Activated CD8-positive, alpha-beta memory T cell treated with anti-CD3 and anti-CD28 coated beads, Interleukin-2, amount 10 ng/mL, durations not matched to agents 7 days and 5 days (primary cell): ENCODE measurements at regions not wholly inside any gene's neighbourhood (a gene's known extent, or its start where the extent isn't known, plus 50 kb on each side); places are given as distances from the start of the nearest gene placed in this dataset.

Experiments
- ATAC-seq: fragments of 150-1000 bp; cut with Tn5 transposase; one replicate; pipeline ENCODE4 v1.10.0; 2021; ENCODE audit warnings: moderate library complexity
- CTCF ChIA-PET: fragments of 350-600 bp; sonication (Branson Sonifier 250); formaldehyde crosslinking; loops from one replicate; lab custom pipeline; 2021; ENCODE audit warnings: antibody characterized with exemption; lab: Charles Lee
- DNase-seq: peaks from one replicate; pipeline ENCODE4 v3.0.0-alpha.2; 2020
- H3K27ac Mint-ChIP-seq: one replicate; pipeline ENCODE4 v1.8.0; 2021; ENCODE audit warnings: mild to moderate bottlenecking, mixed read lengths
- H3K27me3 Mint-ChIP-seq: one replicate; pipeline ENCODE4 v1.8.0; 2021; ENCODE audit warnings: mixed read lengths
- H3K36me3 Mint-ChIP-seq: one replicate; pipeline ENCODE4 v1.8.0; 2021; ENCODE audit warnings: mild to moderate bottlenecking, mixed read lengths
- H3K4me1 Mint-ChIP-seq: one replicate; pipeline ENCODE4 v1.8.0; 2021; ENCODE audit warnings: mixed read lengths
- H3K4me3 Mint-ChIP-seq: one replicate; pipeline ENCODE4 v1.8.0; 2021; ENCODE audit warnings: mild to moderate bottlenecking, moderate library complexity, mixed read lengths
- H3K9me3 Mint-ChIP-seq: one replicate; pipeline ENCODE4 v1.8.0; 2022; ENCODE audit warnings: low read depth, mixed read lengths

DNA sequence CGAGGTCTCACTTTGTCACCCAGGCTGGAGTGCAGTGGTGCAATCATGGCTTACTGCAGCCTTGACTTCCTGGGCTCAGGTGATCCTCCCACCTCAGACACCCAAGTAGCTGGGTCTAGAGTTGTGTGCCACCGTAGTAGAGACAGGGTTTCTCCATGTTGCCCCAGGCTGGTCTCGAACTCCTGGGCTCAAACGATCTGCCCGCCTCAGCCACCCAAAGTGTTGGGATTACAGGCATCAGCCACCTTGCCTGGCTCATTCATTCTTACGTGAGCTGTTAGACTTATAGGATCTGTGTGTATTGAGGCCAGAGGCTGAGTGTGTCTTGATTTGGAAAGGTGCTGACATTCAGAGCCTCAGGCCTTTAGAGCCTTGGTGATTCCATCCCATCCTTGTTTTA, 128.1 kb downstream of the SLC25A47 start:
- Mint-ChIP-seq H3K4me3 (no peak overlapping the region), H3K27ac (no peak overlapping the region), H3K27me3 (peaks cover 2% of the 10 kb centered on the region), H3K36me3 (no peaks in the 10 kb centered on the region), H3K4me1 (peaks cover 11% of the 10 kb centered on the region), H3K9me3 (no peaks in the 10 kb centered on the region)
- no peak for DNase-seq
- CTCF ChIA-PET: no interaction called here
- no peak for ATAC-seq

DNA sequence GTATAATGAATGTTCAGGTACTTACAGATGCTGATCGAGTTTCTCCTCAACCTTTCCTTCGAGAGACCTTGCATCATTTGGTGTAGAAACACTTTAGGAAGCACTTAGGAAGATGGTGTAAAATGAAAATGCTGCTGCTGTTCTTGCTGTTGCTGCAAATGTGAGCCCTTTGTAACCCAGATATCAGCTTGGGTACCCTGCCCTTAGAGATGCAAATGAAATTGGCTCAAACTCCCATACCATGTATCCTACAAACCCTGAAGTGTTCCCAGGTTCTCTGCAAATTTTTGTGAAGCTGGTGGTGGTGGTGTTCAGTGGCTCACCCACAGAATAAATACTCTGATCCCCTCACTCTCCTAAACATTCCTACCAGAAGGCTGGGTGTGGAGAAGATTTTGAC, 130.8 kb downstream of the SLC25A47 start:
- H3K4me1 Mint-ChIP-seq: no peaks in the 10 kb centered on the region
- CTCF ChIA-PET: no interaction called here
- no peaks in the 10 kb centered on the region for H3K9me3 Mint-ChIP-seq
- no peak overlapping the region for H3K4me3 Mint-ChIP-seq
- peaks cover 7% of the 10 kb centered on the region for H3K27me3 Mint-ChIP-seq
- H3K27ac Mint-ChIP-seq: no peak overlapping the region
- no peaks in the 10 kb centered on the region for H3K36me3 Mint-ChIP-seq
- ATAC-seq: no peak
- DNase-seq: no peak

GRCh38 chr14:100454437-100454836, 131.3 kb downstream of the SLC25A47 start:
- DNase-seq: no peak
- Mint-ChIP-seq H3K27ac (no peak overlapping the region), H3K36me3 (no peaks in the 10 kb centered on the region)

GRCh38 chr14:100463937-100464336, 123.3 kb downstream of the BEGAIN start:
- no peak for DNase-seq
- H3K27me3 Mint-ChIP-seq: peaks cover 5% of the 10 kb centered on the region
- no peak overlapping the region for H3K4me3 Mint-ChIP-seq
- no peaks in the 10 kb centered on the region for H3K9me3 Mint-ChIP-seq
- ATAC-seq: no peak
- H3K4me1 Mint-ChIP-seq: no peaks in the 10 kb centered on the region
- CTCF ChIA-PET: no interaction called here
- no peak overlapping the region for H3K27ac Mint-ChIP-seq
- no peaks in the 10 kb centered on the region for H3K36me3 Mint-ChIP-seq

More at GRCh38 chr14:100454437-100454836, 131.3 kb downstream of the SLC25A47 start:
- H3K4me1 Mint-ChIP-seq: no peaks in the 10 kb centered on the region
- peaks cover 7% of the 10 kb centered on the region for H3K27me3 Mint-ChIP-seq
- ATAC-seq: no peak
- H3K9me3 Mint-ChIP-seq: no peaks in the 10 kb centered on the region
- CTCF ChIA-PET: interaction anchor here (1.5 kb wide), 1 partner anchor 15 kb away, joined by 4 read pairs; no protein-coding TSS in a partner anchor
- no peak overlapping the region for H3K4me3 Mint-ChIP-seq

- H3K27me3 Mint-ChIP-seq: peaks cover 5% of the 10 kb centered on the region
- no peaks in the 10 kb centered on the region for H3K9me3 Mint-ChIP-seq
- DNase-seq (no peak), ATAC-seq (no peak)
- H3K36me3 Mint-ChIP-seq: no peaks in the 10 kb centered on the region
- H3K4me3 Mint-ChIP-seq: no peak overlapping the region
- no peak overlapping the region for H3K27ac Mint-ChIP-seq
- H3K4me1 Mint-ChIP-seq: peaks cover 12% of the 10 kb centered on the region
- CTCF ChIA-PET: interaction anchor here (1.0 kb wide), 1 partner anchor 187 kb away, joined by 3 read pairs; no protein-coding TSS in a partner anchor
Observed at GRCh38 chr14:100466111-100466856, 120.9 kb downstream of the BEGAIN start.

DNA sequence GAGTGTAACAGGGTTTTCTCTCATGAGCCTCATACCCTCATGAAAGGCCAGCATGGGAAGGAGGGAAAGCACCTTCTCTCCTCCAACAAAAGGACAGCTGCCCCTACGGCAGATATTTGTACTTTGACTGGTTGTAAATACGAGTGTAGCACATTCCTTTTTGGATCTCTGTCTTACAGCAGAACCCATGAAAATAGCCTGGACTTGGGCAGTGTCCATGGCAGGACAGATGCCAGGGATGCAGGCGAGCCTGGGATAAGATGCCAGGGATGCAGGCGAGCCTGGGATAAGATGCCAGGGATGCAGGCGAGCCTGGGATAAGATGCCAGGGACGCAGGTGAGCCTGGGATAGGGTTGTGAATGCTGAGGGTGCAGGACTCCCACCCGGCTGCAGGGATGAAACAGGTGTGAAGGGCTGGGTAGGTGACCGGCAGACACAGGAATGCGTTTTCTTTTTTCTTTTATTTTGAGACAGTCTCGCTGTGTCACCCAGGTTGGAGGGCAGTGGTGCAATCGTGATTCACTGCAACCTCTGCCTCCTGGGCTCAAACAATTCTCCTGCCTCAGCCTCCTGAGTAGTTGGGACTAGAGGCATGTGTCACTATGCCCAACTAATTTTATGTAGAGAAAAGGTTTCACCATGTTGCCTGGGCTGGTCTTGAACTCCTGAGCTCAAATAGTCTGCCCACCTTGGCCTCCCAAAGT, 120.0 kb downstream of the BEGAIN start:
- no peak overlapping the region for H3K27ac Mint-ChIP-seq
- no peaks in the 10 kb centered on the region for H3K27me3 Mint-ChIP-seq
- no peak for ATAC-seq
- no peaks in the 10 kb centered on the region for H3K36me3 Mint-ChIP-seq
- no peak overlapping the region for H3K4me3 Mint-ChIP-seq
- no peaks in the 10 kb centered on the region for H3K9me3 Mint-ChIP-seq
- no peak for DNase-seq
- H3K4me1 Mint-ChIP-seq: peaks cover 12% of the 10 kb centered on the region
- CTCF ChIA-PET: interaction anchor here (1.0 to 1.7 kb wide), 2 partner anchors 21 to 186 kb away, joined by 3 to 4 read pairs; no protein-coding TSS in a partner anchor

- no peak overlapping the region for H3K27ac Mint-ChIP-seq
- DNase-seq (no peak), ATAC-seq (no peak)
- H3K27me3 Mint-ChIP-seq: no peaks in the 10 kb centered on the region
- H3K36me3 Mint-ChIP-seq: no peaks in the 10 kb centered on the region
- no peaks in the 10 kb centered on the region for H3K9me3 Mint-ChIP-seq
- H3K4me3 Mint-ChIP-seq: no peak overlapping the region
- peaks cover 12% of the 10 kb centered on the region for H3K4me1 Mint-ChIP-seq
- CTCF ChIA-PET: interaction anchor here (1.7 kb wide), 1 partner anchor 20 kb away, joined by 4 read pairs; no protein-coding TSS in a partner anchor
Observed at GRCh38 chr14:100467939-100468338, 119.3 kb downstream of the BEGAIN start.

- H3K9me3 Mint-ChIP-seq: no peaks in the 10 kb centered on the region
- CTCF ChIA-PET: interaction anchor here (1.7 kb wide), 1 partner anchor 20 kb away, joined by 4 read pairs; no protein-coding TSS in a partner anchor
- no peaks in the 10 kb centered on the region for H3K36me3 Mint-ChIP-seq
- H3K4me1 Mint-ChIP-seq: peaks cover 12% of the 10 kb centered on the region
- DNase-seq (no peak), ATAC-seq (no peak)
- no peak overlapping the region for H3K4me3 Mint-ChIP-seq
- H3K27ac Mint-ChIP-seq: no peak overlapping the region
- H3K27me3 Mint-ChIP-seq: no peaks in the 10 kb centered on the region
Observed at GRCh38 chr14:100468557-100468956, 118.7 kb downstream of the BEGAIN start.

- no peak overlapping the region for H3K27ac Mint-ChIP-seq
- H3K27me3 Mint-ChIP-seq: no peaks in the 10 kb centered on the region
- peaks cover 12% of the 10 kb centered on the region for H3K4me1 Mint-ChIP-seq
- CTCF ChIA-PET: interaction anchor here (0.6 to 1.2 kb wide), 3 partner anchors 11 to 176 kb away, joined by 3 read pairs; no protein-coding TSS in a partner anchor
- DNase-seq: peak; percentile 66
- H3K9me3 Mint-ChIP-seq: no peaks in the 10 kb centered on the region
- H3K4me3 Mint-ChIP-seq: no peak overlapping the region
- ATAC-seq: peak; percentile 83
- no peaks in the 10 kb centered on the region for H3K36me3 Mint-ChIP-seq
Observed at GRCh38 chr14:100469632-100470522, 117.3 kb downstream of the BEGAIN start.

DNA sequence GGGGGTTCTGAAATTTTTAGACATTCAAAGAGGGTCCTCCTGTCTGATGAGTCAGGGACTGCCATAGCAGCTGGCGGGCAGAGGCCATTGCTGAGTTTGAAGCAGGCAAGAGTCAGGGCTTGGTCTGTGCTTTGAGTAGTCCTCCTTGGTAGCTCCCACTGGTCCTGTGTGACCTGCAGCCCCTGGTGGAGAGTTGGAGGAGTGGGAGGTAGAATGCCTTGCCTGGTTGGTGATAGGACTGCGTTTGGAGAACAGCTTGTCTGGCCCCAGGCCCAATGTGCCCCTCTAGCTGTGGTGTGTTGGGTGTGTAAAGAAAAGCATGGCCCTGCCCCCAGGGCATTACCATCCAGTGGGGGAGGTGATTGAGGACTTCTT, 116.7 kb downstream of the BEGAIN start:
- no peaks in the 10 kb centered on the region for H3K9me3 Mint-ChIP-seq
- CTCF ChIA-PET: interaction anchor here (0.6 to 1.2 kb wide), 3 partner anchors 10 to 175 kb away, joined by 3 read pairs; no protein-coding TSS in a partner anchor
- no peak overlapping the region for H3K4me3 Mint-ChIP-seq
- ATAC-seq (no peak), DNase-seq (no peak)
- H3K4me1 Mint-ChIP-seq: peaks cover 12% of the 10 kb centered on the region
- H3K27ac Mint-ChIP-seq: no peak overlapping the region
- no peaks in the 10 kb centered on the region for H3K27me3 Mint-ChIP-seq
- no peaks in the 10 kb centered on the region for H3K36me3 Mint-ChIP-seq

GRCh38 chr14:100471441-100472093, 115.7 kb downstream of the BEGAIN start:
- Mint-ChIP-seq H3K27me3 (no peaks in the 10 kb centered on the region), H3K36me3 (no peaks in the 10 kb centered on the region), H3K4me1 (peaks cover 12% of the 10 kb centered on the region), H3K9me3 (no peaks in the 10 kb centered on the region), H3K27ac (no peak overlapping the region), H3K4me3 (no peak overlapping the region)
- DNase-seq (no peak), ATAC-seq (no peak)
- CTCF ChIA-PET: no interaction called here

DNA sequence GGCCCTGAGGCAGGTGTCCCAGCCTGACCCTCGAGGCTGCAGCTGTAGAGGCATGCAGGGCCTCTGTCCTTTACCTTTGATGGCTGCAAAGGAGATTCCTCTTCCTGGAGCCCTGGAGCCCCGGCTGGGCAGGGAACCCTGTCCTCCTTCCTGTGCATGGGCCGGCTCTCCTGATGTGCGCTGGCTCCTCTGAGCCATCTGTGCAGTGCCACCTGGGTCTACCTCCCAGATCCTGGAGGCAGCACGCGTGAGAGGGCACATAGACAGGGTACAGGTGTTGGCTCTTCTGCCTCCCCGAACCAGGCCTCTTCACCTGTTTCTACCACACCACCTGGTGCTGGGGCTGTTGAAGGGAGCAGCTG, 115.1 kb downstream of the BEGAIN start:
- Mint-ChIP-seq H3K4me1 (peaks cover 12% of the 10 kb centered on the region), H3K27ac (no peak overlapping the region), H3K36me3 (no peaks in the 10 kb centered on the region), H3K4me3 (no peak overlapping the region), H3K9me3 (no peaks in the 10 kb centered on the region), H3K27me3 (no peaks in the 10 kb centered on the region)
- ATAC-seq: no peak
- no peak for DNase-seq
- CTCF ChIA-PET: no interaction called here

DNA sequence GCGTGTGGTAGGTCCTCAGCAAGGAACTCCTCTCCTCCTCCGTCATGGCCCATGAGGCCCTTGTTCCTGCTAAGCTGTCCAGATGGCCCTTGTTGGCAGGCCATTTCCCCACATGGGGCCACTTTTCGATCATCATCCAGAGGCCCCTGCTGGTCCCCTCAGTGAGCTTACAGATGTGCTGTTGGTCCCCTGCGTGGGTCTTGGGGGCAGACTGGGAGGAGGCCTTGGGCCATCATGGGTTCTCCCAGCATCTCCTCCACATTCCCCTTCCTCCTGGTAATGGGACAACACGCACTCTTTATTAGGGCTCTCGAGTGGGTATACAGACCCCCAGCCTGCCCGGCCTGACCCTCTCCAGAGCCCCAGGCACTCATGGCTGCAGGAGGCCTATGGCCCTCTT, 114.7 kb downstream of the BEGAIN start:
- ATAC-seq: no peak
- CTCF ChIA-PET: no interaction called here
- no peak overlapping the region for H3K27ac Mint-ChIP-seq
- H3K9me3 Mint-ChIP-seq: no peaks in the 10 kb centered on the region
- peaks cover 12% of the 10 kb centered on the region for H3K4me1 Mint-ChIP-seq
- no peak overlapping the region for H3K4me3 Mint-ChIP-seq
- H3K27me3 Mint-ChIP-seq: no peaks in the 10 kb centered on the region
- no peaks in the 10 kb centered on the region for H3K36me3 Mint-ChIP-seq
- DNase-seq: no peak
